ENCODE measurements at regions not wholly inside any gene's neighbourhood (a gene's known extent, or its start where the extent isn't known, plus 50 kb on each side); places are given as distances from the start of the nearest gene placed in this dataset.
"Not testable (repeated sequence)": the region's sequence is repeated elsewhere in the genome, so short reads cannot be mapped to it uniquely, and the experiment has no call there.

DNA sequence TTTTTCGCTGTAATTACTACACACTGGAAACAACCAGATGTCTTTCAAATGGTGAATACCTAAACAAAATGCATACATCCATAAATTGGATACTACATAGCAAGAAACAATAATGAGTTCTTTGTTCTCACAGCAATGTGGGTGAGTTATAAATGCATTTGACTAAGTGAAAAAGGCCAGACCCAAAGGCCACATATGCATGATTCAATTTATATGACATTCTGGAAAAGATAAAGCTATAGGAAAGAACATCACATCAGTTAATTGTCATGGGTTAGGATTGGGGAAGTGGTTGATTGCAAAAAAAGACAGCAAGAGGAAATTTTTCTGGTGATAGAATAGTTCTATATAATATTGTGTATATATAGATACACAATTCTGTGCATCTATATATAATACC lies 198.9 kb downstream of the CYLC2 start:
- no peaks in the 10 kb centered on the region for H3K36me3 ChIP-seq (ENCODE audit: insufficient read depth, low read length)
- H3K4me2 ChIP-seq (ENCODE audit: low read length) = no peak overlapping the region
- no peaks in the 10 kb centered on the region for H3K9me2 ChIP-seq (ENCODE audit: insufficient read depth, low read length)
- H3K79me2 ChIP-seq (ENCODE audit: insufficient read depth, low read depth, low read length) = no peaks in the 10 kb centered on the region
- TF ChIP-seq, protein P1, sequence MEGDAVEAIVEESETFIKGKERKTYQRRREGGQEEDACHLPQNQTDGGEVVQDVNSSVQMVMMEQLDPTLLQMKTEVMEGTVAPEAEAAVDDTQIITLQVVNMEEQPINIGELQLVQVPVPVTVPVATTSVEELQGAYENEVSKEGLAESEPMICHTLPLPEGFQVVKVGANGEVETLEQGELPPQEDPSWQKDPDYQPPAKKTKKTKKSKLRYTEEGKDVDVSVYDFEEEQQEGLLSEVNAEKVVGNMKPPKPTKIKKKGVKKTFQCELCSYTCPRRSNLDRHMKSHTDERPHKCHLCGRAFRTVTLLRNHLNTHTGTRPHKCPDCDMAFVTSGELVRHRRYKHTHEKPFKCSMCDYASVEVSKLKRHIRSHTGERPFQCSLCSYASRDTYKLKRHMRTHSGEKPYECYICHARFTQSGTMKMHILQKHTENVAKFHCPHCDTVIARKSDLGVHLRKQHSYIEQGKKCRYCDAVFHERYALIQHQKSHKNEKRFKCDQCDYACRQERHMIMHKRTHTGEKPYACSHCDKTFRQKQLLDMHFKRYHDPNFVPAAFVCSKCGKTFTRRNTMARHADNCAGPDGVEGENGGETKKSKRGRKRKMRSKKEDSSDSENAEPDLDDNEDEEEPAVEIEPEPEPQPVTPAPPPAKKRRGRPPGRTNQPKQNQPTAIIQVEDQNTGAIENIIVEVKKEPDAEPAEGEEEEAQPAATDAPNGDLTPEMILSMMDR (conservative IDR thresholded peaks at IDR 0.05; ENCODE audit: low read length) = no peak
- TF ChIP-seq EZH2phosphoT487 (IDR thresholded peaks at IDR 0.05; ENCODE audit: borderline replicate concordance, low read depth, low read length) = no peak
- no TSS peak for BruUV-seq (replicated peaks)
- H4K20me1 ChIP-seq (ENCODE audit: insufficient read depth, low read length) = no peaks in the 10 kb centered on the region
- intact Hi-C loops (cut with micrococcal nuclease; ENCODE audit: unreplicated experiment) = no loop called here
- no peak overlapping the region for H3K4me3 ChIP-seq (ENCODE audit: low read depth, low read length, poor library complexity, severe bottlenecking)
- no peak overlapping the region for H3K27ac ChIP-seq (ENCODE audit: low read depth, low read length, poor library complexity, severe bottlenecking)
- H3K9me3 ChIP-seq (ENCODE audit: low read length) = no peaks in the 10 kb centered on the region
- H2AFZ ChIP-seq (ENCODE audit: low read length) = no peak overlapping the region
- CTCF ChIA-PET (ENCODE audit: unreplicated experiment) = no interaction called here
- POLR2A ChIA-PET = interaction anchor here (0.6 kb wide), 1 partner anchor 1380 kb away, joined by 3 read pairs; no protein-coding TSS in a partner anchor
- no peak for DNase-seq (ENCODE audit: low spot score)
- H3K4me1 ChIP-seq (ENCODE audit: insufficient read depth, low read length, poor library complexity, severe bottlenecking) = no peaks in the 10 kb centered on the region

DNA sequence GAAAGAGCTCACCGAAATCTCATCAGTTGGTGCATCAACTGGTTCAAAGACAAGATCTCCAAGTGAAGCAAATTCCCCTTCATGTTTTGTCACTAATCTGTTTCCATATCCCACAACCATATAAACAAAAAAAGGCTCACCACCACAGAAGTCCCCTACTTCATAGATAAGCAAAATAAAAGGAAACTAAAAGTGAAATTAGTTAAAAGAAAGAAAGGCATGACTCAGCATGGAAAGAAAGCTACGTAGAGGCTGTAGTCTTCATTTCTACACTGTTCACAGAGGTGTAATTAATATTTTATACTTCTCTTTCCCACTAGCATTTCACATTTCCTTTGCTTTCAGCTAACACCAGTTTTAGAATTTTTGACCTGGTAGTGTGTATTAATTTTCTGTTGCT lies 208.0 kb downstream of the CYLC2 start:
- Histone ChIP-seq H3K9me2 (ENCODE audit: insufficient read depth, low read length) (no peaks in the 10 kb centered on the region), H2AFZ (ENCODE audit: low read length) (no peak overlapping the region), H3K9me3 (ENCODE audit: low read length) (no peaks in the 10 kb centered on the region), H3K4me2 (ENCODE audit: low read length) (no peak overlapping the region), H3K27ac (ENCODE audit: low read depth, low read length, poor library complexity, severe bottlenecking) (no peak overlapping the region), H4K20me1 (ENCODE audit: insufficient read depth, low read length) (no peaks in the 10 kb centered on the region), H3K4me1 (ENCODE audit: insufficient read depth, low read length, poor library complexity, severe bottlenecking) (no peaks in the 10 kb centered on the region), H3K4me3 (ENCODE audit: low read depth, low read length, poor library complexity, severe bottlenecking) (no peak overlapping the region), H3K79me2 (ENCODE audit: insufficient read depth, low read depth, low read length) (no peaks in the 10 kb centered on the region), H3K36me3 (ENCODE audit: insufficient read depth, low read length) (no peaks in the 10 kb centered on the region)
- ChIA-PET CTCF (ENCODE audit: unreplicated experiment) (no interaction called here), POLR2A (interaction anchor here (0.6 kb wide), 1 partner anchor 1628 kb away, joined by 3 read pairs; no protein-coding TSS in a partner anchor)
- no peak for TF ChIP-seq EZH2phosphoT487 (IDR thresholded peaks at IDR 0.05; ENCODE audit: borderline replicate concordance, low read depth, low read length)
- TF ChIP-seq, protein P1 (conservative IDR thresholded peaks at IDR 0.05; ENCODE audit: low read length) = no peak
- no TSS peak for BruUV-seq (replicated peaks)
- no peak for DNase-seq (ENCODE audit: low spot score)
- intact Hi-C loops (cut with micrococcal nuclease; ENCODE audit: unreplicated experiment) = no loop called here

DNA sequence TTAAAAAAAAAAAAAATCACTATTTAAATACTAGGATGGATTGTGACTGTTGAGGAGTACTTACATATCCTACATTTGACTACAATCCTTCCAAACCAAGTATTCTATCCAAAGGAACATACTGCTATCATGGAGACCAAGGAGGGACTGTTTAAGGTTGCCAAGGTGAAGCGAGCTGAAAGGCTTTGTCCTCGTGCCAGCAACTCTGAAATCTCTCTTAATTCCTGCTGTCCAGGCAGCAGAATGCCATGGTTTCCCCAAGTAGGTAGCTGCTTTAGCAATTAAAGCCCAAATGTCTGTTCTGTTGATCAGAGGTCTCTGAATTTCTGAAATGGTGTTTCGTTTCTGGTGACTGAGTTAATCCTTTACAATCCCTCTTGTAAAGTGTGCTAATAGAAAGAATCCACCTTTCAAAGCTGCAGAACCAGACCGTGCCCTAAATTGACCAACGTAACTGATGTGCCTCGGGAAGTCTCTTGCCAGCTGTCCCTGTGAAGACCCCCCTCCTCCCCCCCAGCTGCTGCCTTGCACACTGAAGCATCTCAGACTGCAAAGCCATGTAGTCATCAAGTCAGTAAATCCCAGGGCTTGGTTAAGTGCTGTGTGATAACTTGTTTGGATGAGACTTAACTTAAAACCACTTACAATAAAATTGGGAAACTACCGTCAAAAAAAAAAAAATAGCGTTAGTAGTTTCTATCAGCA lies 210.9 kb downstream of the CYLC2 start:
- BruUV-seq (replicated peaks); CTCF ChIA-PET (ENCODE audit: unreplicated experiment): not testable (repeated sequence)

More for the DNA sequence above, 210.9 kb downstream of the CYLC2 start:
- H3K4me3 ChIP-seq (ENCODE audit: low read depth, low read length, poor library complexity, severe bottlenecking); H3K79me2 ChIP-seq (ENCODE audit: insufficient read depth, low read depth, low read length); H3K9me2 ChIP-seq (ENCODE audit: insufficient read depth, low read length); H3K9me3 ChIP-seq (ENCODE audit: low read length); DNase-seq (ENCODE audit: low spot score); H3K4me2 ChIP-seq (ENCODE audit: low read length); H3K27ac ChIP-seq (ENCODE audit: low read depth, low read length, poor library complexity, severe bottlenecking); H2AFZ ChIP-seq (ENCODE audit: low read length); intact Hi-C loops (cut with micrococcal nuclease; ENCODE audit: unreplicated experiment); H3K36me3 ChIP-seq (ENCODE audit: insufficient read depth, low read length); H4K20me1 ChIP-seq (ENCODE audit: insufficient read depth, low read length); H3K4me1 ChIP-seq (ENCODE audit: insufficient read depth, low read length, poor library complexity, severe bottlenecking): not testable (repeated sequence)
- POLR2A ChIA-PET = interaction anchor here (0.7 kb wide), 1 partner anchor 666 kb away, joined by 3 read pairs; no protein-coding TSS in a partner anchor

Data from OCI-LY7 (cell line).